Right atrium auricular region (tissue), 2 donors: ENCODE measurements at regions not wholly inside any gene's neighbourhood (a gene's known extent, or its start where the extent isn't known, plus 50 kb on each side); places are given as distances from the start of the nearest gene placed in this dataset.
"Not testable (repeated sequence)": the region's sequence is repeated elsewhere in the genome, so short reads cannot be mapped to it uniquely, and the experiment has no call there.

Experiments
- DNase-seq: peaks from one replicate; pipeline ENCODE4 v3.0.0-alpha.2; 2019; ENCODE audit warnings: low spot score
- H3K27ac ChIP-seq, 2 donors: fragments of 200-600 bp; sonication (generic); 1 replicate in 1 of 2; 2 replicates in 1 of 2; pipeline ENCODE4 v1.5.1; 2016 to 2019
- H3K27me3 ChIP-seq, 2 donors: fragments of 200-600 bp; sonication (generic); one replicate each; pipeline versions ENCODE4 v1.5.1 to v1.6.0; 2017 to 2019
- H3K36me3 ChIP-seq: fragments of 200-600 bp; sonication (generic); one replicate; pipeline ENCODE4 v1.5.1; 2016
- H3K4me1 ChIP-seq, 2 donors: fragments of 200-600 bp; sonication (generic); one replicate each; pipeline versions ENCODE4 v1.5.1 to v1.6.0; 2017 to 2019
- H3K4me3 ChIP-seq, 2 donors: fragments of 200-600 bp; sonication (generic); 1 replicate in 1 of 2; 2 replicates in 1 of 2; pipeline ENCODE4 v1.5.1; 2017 to 2019; ENCODE audit warnings: mild to moderate bottlenecking in 1 of 2, moderate library complexity in 1 of 2
- H3K9me3 ChIP-seq, 2 donors: fragments of 200-600 bp; sonication (generic); one replicate each; pipeline ENCODE4 v1.5.1; 2019
- TF ChIP-seq, protein P1 (sequence below), 2 donors: fragments of 200-600 bp; sonication (generic); IDR thresholded peaks; one replicate each; pipeline ENCODE4 v1.5.1; 2019; ENCODE audit warnings: antibody characterized with exemption in 2 of 2

DNA sequence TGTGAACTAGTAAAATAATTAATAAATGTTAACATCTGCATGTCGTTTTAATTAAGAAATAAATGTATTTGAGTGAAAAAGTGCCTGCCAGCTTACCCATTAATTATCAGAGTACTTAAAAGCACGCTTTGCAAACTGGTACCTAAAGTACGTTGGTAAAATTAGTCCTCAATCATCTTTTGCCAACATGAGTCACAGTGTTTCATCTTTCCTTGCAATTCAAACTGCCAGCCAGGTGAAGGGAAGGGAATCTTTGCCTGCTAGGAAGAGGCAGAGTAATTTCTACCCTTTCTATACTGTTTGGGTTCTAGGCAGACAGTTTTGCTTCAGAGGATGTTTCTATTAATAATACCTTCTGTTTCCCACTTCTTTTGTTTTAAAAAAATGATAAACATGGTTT lies 57.2 kb upstream of the CNIH3 start:
- Histone ChIP-seq H3K36me3 (no peaks in the 10 kb centered on the region), H3K4me3 (no peak overlapping the region), H3K9me3 (no peaks in the 10 kb centered on the region), H3K27ac (no peak overlapping the region), H3K4me1 (no peaks in the 10 kb centered on the region), H3K27me3 (no peaks in the 10 kb centered on the region)
- TF ChIP-seq, protein P1, sequence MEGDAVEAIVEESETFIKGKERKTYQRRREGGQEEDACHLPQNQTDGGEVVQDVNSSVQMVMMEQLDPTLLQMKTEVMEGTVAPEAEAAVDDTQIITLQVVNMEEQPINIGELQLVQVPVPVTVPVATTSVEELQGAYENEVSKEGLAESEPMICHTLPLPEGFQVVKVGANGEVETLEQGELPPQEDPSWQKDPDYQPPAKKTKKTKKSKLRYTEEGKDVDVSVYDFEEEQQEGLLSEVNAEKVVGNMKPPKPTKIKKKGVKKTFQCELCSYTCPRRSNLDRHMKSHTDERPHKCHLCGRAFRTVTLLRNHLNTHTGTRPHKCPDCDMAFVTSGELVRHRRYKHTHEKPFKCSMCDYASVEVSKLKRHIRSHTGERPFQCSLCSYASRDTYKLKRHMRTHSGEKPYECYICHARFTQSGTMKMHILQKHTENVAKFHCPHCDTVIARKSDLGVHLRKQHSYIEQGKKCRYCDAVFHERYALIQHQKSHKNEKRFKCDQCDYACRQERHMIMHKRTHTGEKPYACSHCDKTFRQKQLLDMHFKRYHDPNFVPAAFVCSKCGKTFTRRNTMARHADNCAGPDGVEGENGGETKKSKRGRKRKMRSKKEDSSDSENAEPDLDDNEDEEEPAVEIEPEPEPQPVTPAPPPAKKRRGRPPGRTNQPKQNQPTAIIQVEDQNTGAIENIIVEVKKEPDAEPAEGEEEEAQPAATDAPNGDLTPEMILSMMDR (IDR thresholded peaks at IDR 0.05) = no peak
- DNase-seq = no peak

DNA sequence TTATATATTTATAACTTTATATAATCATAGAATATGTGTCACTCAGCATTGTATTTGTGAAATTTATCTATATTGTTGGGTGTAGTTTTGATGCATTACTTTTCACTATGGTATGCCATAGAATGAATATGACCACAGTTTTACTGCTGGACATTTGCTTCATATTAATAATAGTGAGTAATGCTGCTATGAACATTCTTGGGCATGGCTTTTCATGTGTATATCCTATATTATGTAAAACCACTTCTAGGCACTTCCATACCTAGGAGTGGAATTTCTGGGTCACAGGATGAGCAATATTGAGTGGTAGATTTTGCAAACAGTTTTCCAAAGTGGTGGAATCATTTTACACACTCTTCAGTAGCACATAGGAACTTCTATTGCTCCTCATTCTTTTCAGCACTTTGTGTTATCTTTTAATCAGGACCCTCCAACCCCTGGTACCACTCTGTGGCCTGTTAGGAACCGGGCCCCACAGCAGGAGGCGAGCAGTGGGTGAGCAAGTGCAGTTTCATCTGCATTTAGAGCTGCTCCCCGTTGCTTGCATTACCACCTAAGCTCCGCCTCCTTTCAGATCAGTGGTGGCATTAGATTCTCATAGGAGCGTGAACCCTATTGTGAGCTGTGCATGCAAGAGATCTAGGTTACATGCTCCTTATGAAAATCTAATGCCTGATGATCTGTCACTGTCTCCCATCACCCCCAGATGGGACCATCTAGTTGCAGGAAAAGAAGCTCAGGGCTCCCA lies 56.0 kb upstream of the CNIH3 start:
- DNase-seq = no peak

DNA sequence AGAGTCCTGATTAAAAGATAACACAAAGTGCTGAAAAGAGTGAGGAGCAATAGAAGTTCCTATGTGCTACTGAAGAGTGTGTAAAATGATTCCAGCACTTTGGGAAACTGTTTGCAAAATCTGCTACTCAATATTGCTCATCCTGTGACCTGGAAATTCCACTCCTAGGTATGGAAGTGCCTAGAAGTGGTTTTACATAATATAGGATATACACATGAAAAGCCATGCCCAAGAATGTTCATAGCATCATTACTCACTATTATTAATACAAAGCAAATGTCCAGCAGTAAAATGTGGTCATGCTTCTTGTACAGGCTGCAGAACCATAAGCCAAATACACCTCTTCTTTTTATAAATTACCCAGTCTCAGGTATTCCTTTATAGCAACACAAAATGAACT lies 53.2 kb upstream of the CNIH3 start:
- not testable (repeated sequence) for H3K27ac ChIP-seq, H3K4me3 ChIP-seq, DNase-seq, H3K4me1 ChIP-seq, H3K36me3 ChIP-seq, H3K27me3 ChIP-seq, H3K9me3 ChIP-seq

More for the DNA sequence above, 56.0 kb upstream of the CNIH3 start:
- Histone ChIP-seq H3K4me3 (no peak overlapping the region), H3K27ac (no peak overlapping the region), H3K27me3 (no peaks in the 10 kb centered on the region), H3K36me3 (no peaks in the 10 kb centered on the region), H3K9me3 (no peaks in the 10 kb centered on the region), H3K4me1 (no peaks in the 10 kb centered on the region)
- TF ChIP-seq, protein P1 (IDR thresholded peaks at IDR 0.05) = no peak

DNA sequence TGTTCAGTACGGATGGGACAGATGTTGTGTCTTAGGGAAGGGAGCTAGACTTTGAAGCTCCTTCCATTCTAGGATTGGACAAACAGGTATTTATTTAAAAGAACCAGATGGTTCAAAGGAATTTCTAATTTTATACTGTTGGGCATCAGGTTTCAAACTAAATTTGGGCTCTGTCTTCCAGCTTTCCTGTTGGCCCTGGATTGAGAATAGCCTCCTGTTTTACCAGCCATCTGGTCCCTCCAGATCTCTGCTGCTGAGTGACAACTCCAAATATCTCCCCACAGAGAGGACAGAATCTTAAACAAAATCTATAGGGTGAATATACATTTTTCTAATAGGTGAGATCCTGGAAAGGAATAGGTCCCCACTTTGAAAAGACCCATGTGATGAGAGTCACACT lies 52.5 kb upstream of the CNIH3 start:
- no peaks in the 10 kb centered on the region for H3K36me3 ChIP-seq
- H3K4me3 ChIP-seq = no peak overlapping the region
- DNase-seq = no peak
- no peak overlapping the region for H3K27ac ChIP-seq
- H3K27me3 ChIP-seq = no peaks in the 10 kb centered on the region
- TF ChIP-seq, protein P1 (IDR thresholded peaks at IDR 0.05) = no peak
- no peaks in the 10 kb centered on the region for H3K9me3 ChIP-seq
- H3K4me1 ChIP-seq = no peaks in the 10 kb centered on the region

DNA sequence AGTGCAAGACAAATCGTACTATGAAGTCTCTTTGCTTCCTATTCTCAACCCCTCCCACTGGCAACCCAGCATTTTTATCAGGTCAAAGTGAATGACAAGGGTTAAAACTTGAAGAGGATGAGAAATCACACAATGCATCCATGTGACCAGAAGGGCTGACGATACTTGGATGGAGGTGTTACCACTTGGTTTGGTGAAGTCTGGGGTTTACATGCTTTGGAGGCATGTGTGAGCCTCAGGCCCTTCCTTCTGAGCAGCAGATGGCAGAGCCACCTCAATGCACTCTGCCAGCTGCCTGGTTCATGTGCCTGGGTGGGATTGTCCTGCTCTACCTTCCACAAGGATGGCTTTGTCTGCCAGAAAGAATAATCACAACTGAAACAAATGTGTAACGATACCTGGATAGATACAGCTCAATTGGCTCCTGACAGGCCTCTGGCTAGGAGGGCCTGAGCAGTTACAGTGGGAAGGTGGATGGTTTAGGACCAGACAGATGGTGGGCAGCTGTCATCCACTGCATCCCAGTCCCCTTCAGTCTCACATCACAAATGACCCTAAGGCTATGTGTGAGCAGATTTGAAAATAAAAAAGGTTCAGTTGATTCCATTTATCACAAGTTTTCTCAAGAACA lies 51.5 kb upstream of the CNIH3 start:
- no peaks in the 10 kb centered on the region for H3K27me3 ChIP-seq
- TF ChIP-seq, protein P1 (IDR thresholded peaks at IDR 0.05) = no peak
- H3K4me1 ChIP-seq = no peaks in the 10 kb centered on the region
- H3K9me3 ChIP-seq = no peaks in the 10 kb centered on the region
- no peaks in the 10 kb centered on the region for H3K36me3 ChIP-seq
- no peak overlapping the region for H3K4me3 ChIP-seq
- H3K27ac ChIP-seq = no peak overlapping the region
- DNase-seq = no peak

DNA sequence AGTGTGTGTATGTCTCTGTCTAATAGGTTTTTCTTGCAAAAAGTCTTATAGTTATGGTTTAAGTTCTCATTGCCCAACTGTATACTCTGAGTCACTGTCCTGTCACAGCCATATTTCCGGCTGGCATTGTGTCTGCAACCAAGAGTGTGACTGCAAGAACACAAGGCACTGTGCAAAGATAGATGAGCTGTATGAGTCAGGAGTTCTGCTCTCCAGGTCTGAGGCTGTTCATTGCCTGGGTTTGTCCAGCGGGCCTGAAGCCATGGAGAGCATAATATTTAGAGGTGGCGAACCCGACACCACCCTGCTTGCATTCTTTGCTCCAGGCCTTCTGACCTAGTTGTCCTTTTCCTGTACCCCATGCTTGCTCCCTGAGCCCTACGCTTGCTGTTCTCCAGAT lies 50.9 kb upstream of the CNIH3 start:
- TF ChIP-seq, protein P1 (IDR thresholded peaks at IDR 0.05) = no peak
- no peaks in the 10 kb centered on the region for H3K4me1 ChIP-seq
- H3K9me3 ChIP-seq = no peaks in the 10 kb centered on the region
- no peaks in the 10 kb centered on the region for H3K27me3 ChIP-seq
- no peak overlapping the region for H3K27ac ChIP-seq
- no peak overlapping the region for H3K4me3 ChIP-seq
- DNase-seq = no peak
- no peaks in the 10 kb centered on the region for H3K36me3 ChIP-seq
